GM18861 (cell line): ENCODE measurements at regions not wholly inside any gene's neighbourhood (a gene's known extent, or its start where the extent isn't known, plus 50 kb on each side); places are given as distances from the start of the nearest gene placed in this dataset.

ENCODE experiments used
- ATAC-seq: cut with Tn5 transposase; IDR thresholded peaks from one replicate; pipeline ENCODE4 v1.9.1; 2021; ENCODE audit not compliant: unreplicated experiment

DNA sequence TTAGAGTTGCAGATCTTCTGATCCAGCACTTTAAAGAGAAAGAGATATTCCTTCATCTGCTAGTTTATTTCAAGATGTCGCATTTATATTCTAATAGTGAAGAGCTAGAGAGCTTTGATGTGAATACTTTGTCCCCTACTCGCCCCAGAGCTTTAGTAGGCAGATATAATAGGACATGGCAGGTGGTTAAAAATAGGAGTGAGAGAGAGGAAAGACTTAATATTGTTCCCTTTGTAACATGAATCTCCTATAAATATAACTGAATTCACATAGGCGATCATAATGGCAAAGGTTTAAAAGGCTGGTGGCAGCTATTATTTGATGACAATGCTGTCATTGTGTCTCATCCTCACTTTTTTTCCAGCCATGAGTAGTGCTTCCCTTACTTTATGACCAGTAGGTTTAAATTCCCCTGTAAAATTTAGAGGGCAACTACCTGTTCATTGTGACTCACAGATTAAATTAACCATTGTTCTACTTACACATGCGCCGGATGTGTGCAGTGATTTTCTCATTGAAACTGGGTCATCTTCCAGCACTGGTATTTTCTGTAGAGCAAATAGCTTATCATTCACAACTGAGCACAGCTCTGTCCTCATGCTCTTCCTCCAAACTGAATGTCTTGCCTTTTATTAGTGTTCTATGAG lies 906.7 kb upstream of the CELF2 start:
- no peak for ATAC-seq

- ATAC-seq, result no peak
These were observed 899.5 kb upstream of the CELF2 start for GRCh38 chr10:10118131-10118530.

- no peak for ATAC-seq
These were observed 897.0 kb upstream of the CELF2 start for GRCh38 chr10:10120671-10121070.

DNA sequence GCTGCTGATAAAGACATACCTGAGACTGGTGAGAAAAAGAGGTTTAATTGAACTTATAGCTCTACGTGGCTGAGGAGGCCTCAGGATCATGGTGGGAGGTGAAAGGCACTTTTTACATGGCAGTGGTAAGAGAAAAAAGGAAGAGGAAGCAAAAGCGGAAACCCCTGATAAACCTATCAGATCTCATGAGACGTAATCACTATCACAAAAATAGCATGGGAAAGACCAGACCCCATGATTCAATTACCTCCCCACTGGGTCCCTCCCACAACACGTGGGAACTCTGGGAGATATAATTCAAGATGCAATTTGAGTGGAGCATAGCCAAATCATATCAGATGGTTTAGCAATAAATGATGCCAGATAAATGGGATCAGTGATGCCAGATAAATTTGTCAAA lies 892.0 kb upstream of the CELF2 start:
- ATAC-seq, result no peak

GRCh38 chr10:10126218-10126617 lies 891.5 kb upstream of the CELF2 start:
- no peak for ATAC-seq

DNA sequence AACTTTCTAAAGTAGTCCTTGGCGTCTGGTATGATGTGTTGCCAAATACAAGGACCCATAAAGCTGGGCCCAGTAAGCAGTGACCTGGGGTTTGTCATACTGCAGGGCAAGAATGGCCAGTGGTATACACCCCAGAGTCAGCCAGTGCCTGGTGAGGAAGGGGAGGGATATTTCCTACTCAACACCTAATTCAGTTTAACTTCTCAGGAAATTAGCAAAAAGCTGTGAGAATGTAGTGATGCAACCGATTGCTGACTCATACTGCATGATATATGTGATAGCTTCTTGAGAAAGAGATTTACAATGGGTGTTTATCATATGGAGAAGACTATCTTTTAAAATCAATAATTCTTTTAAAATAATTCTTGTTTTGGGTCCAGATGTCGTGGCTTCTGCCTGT lies 889.3 kb upstream of the CELF2 start:
- ATAC-seq, result no peak

DNA sequence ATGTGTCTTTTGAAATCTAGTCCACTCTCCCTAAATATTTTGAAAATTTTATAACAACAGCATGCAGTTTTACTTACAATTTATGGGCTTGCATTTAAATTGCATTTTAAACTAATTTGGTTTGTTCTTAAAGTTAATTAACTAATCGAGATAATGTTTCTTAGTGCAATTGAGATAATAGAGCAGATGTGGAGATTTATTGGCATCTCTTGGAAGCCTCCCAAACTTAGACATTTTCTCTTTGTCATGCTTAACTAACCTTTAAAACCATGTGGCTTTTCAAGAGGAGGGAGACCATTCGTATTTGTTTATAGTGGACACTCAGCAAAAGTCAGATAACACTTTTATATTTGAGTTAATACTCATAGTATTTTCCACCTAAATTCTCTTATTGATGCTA lies 887.0 kb upstream of the CELF2 start:
- no peak for ATAC-seq

- no peak for ATAC-seq
These were observed 885.7 kb upstream of the CELF2 start for GRCh38 chr10:10132009-10132408.

DNA sequence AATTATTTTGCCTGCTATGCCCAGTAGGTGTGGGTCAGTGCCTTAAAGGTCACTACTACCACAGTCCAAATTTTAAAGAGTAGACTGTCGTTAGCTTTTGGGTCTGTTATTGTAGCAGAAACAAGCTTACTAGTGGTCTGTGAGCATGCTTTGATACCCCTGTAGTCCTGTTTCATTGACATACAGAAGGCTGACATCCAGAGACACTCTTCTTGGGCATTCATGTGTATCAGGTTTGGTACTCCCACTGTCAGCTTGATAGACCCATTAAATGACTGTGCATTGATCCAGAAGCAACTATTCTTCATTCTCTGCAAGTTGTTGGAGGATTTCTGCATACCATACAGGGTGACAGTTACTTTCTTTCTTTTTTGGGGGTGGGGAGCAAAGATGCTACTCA lies 884.4 kb upstream of the CELF2 start:
- ATAC-seq, result no peak

DNA sequence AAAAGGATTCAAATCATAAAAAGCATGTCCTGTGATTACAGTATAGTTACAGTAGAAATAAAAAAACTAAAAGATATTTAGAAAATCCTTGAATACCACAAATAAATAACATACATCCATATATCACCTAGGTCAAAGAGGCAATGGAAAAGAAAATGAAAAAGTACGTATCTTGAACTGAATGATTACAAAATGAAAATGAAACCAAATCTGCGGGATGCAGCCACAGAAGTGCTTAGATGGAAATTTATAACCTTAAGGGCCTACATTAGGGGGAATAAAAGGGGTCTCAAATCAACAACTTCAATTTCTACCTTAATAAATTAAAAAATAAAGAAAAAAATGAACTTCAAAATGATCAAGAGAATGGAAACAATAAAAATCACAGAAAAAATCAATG lies 879.0 kb upstream of the CELF2 start:
- no peak for ATAC-seq

GRCh38 chr10:10141782-10142382 lies 875.8 kb upstream of the CELF2 start:
- no peak for ATAC-seq

- no peak for ATAC-seq
These were observed 871.1 kb upstream of the CELF2 start for GRCh38 chr10:10146604-10147003.

GRCh38 chr10:10149899-10150298 lies 867.8 kb upstream of the CELF2 start:
- ATAC-seq, result no peak

DNA sequence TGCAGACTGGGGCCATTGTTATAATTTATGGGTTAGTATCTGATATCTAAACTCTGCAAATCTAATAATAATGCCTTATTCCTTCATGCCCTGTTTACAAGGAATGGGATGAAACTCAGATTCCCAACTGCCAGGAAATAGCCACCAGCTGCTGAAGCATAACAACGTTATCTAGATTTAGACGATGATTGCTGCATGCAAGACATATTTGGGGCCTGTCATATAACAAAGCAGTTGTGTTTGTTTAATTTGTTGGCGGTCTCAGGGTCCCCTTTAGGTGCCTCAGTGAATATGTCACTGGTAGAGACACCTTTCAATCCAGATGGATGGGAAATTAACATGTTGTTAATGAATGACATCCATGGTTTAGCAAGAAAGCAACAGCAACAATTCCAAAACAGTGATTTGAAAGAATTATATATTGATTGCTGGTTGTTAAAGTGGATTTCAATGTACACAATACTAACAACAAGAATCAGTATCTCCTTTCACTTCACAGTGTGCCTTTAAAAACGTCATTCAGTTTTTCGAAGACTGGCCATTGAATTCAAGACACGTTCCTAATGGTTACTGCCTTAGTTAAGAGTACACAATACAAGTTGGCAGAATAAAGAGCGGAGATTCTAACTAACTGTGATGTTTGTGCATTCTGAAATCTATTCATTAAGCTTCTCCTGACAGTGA lies 860.6 kb upstream of the CELF2 start:
- no peak for ATAC-seq

DNA sequence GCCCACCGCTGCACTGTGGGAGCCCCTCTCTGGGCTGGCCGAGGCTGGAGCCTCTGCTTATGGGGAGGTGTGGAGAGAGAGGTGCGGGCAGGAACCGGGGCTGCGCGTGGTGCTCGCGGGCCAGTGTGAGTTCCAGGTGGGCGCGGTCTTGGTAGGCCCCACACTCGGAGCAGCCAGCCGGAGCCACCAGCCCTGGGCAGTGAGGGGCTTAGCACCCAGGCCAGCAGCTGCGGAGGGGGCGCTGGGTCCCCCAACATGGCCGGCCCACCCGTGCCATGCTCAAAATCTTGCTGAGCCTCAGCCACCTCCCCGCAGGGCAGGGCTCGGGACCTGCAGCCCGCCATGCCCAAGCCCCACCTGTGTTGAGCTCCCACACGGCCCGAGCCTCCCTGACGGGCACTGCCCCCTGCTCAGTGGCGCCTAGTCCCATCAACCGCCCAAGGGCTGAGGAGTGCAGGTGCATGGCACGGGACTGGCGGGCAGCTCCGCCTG lies 856.8 kb upstream of the CELF2 start:
- ATAC-seq, result no peak

DNA sequence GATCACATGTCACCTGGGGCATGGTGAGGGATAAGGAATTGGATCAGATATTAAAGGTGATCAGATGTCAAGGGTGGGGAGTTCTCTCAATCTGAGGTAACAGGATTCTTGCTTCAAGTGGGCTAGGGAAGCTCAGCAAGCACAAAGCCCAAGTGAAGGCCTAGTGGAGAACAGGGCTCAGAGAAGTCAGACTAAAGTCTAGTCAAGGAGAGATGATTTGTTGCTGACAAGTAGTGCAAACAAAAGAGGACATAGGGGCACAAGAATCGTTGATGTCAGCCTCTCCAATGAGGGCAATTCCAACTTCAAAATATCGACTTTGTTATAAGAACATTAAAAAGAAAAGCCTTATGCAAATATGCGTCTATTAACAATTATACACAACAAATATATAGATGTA lies 852.8 kb upstream of the CELF2 start:
- ATAC-seq, result no peak

DNA sequence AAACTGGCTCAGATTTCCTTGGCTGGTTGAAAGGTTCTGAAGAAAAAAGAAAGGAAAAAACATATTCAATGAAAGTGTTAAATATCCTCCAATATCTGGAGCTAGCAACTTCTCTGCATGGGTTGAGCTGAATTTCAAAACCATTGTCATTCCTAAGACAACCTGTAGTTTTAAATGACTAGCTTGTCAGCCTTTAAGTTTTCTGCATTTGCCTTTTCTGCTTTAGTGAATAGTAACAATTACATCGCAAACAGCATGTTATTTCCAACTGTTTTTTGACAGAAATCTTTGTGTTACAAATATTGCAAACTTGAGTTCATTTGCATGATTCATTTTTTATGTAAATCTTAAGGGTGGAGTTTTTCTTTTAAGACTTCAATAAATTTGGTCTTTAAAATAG lies 852.3 kb upstream of the CELF2 start:
- no peak for ATAC-seq

- no peak for ATAC-seq
These were observed 839.2 kb upstream of the CELF2 start for GRCh38 chr10:10178476-10178875.

DNA sequence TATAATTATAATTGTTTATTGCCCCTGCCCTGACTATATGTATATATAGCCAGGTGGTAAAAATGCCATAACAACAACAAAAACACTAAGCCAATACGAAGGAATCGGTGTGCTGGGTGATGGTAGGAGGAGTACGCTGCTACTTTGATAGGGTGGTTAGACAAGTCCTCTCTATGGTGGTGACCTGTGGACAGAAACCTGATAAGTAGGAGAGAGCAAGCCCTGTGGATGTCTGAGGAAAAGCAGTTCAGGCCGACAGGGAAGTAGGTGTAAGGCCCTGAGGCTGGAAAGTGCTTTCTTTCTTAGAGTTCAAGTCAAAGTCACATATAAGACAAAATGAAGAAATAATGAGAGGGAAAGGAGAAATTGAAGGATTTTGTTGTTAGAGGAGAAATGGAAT lies 823.8 kb upstream of the CELF2 start:
- ATAC-seq, result no peak

DNA sequence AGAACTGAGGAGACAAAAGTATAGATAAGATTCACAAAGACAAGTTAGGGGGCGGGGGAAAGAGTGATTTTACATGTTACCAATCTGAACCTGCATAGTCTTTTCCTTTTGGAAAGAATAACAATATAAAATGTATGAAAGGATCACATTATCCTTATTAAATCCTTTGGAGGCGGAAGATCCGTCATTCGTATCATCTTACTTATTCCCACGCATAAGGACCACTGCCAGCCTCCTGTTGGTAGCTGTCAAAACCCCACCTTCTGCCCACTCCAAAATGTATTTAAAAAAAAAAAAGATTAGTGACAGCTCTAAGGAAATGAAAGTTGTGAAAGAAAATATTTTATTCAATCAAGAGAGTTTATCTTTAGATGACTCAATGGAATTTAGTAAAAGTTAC lies 821.0 kb upstream of the CELF2 start:
- no peak for ATAC-seq

DNA sequence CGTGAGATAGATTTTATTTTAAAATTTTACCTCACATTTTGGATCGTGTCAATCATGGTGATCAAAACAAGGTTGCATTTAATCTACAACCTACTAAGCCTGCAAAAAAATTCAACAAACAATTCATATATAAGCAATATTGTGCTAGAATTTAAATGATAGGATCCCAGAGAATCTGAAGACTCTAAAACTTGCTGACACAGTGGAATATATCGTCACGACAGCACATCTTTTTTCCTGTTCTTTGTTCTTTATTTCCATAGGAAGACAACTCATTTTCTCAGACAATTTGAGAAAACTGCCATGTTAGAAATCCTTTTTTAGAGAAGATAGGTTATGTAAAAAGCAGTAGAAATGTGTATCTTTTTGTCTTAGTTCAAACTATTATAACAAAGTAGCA lies 820.2 kb upstream of the CELF2 start:
- ATAC-seq, result no peak

DNA sequence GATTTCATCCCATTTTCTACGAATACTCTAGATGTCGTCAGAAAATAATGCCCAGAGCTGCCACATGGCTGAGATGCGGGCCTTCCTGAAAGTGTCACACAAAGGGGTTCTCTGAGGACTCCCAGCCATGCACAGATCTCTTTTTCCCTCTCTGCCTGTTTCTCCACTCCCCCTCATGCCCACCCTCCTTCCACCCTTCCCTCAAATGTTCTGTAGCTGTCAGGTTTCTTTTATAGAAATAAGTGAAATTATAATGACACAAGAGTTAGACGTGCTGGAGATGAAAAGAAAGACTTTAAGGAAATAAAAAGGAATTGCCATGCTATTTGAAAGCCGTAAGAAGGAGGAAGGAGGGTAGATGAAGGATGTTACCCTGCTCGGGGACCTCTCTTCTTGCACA lies 819.3 kb upstream of the CELF2 start:
- no peak for ATAC-seq
